Pancreas (tissue), 10 donors: ENCODE measurements at regions not wholly inside any gene's neighbourhood (a gene's known extent, or its start where the extent isn't known, plus 50 kb on each side); places are given as distances from the start of the nearest gene placed in this dataset.

Experiments
- ATAC-seq, 4 donors: fragments of 200-7000 bp; cut with Tn5 transposase; one replicate each; pipeline versions ENCODE4 v1.8.0 to v1.9.1; 2020; ENCODE audit warnings: mild to moderate bottlenecking in 4 of 4, moderate library complexity in 4 of 4
- DNase-seq, 6 donors: peaks; one replicate each; pipeline ENCODE4 v3.0.0-alpha.2; 2020
- FAIRE-seq: peaks from 2 replicates; lab custom pipeline; 2012; peaks lifted over from hg19 to GRCh38; lab: Jason Lieb, UNC
- H3K27ac ChIP-seq, 4 donors: fragments of 200-600 bp; sonication (generic); 1 replicate in 3 of 4; 2 replicates in 1 of 4; pipeline versions ENCODE4 v1.5.0 to v1.8.0; 2020
- H3K27me3 ChIP-seq, 4 donors: fragments of 200-600 bp; one replicate each; pipeline ENCODE4 v1.8.0; 2021
- H3K36me3 ChIP-seq, 3 donors: fragments of 200-600 bp; sonication (generic) in 1 of 3; one replicate each; pipeline versions ENCODE4 v1.5.0 to v1.8.0; 2020 to 2021
- H3K4me1 ChIP-seq, 3 donors: fragments of 200-600 bp; one replicate each; pipeline ENCODE4 v1.8.0; 2021
- H3K4me3 ChIP-seq, 4 donors: fragments of 200-600 bp; sonication (generic) in 2 of 4; one replicate each; pipeline versions ENCODE4 v1.5.0 to v1.8.0; 2020 to 2021
- H3K9me3 ChIP-seq, 4 donors: fragments of 200-600 bp; one replicate each; pipeline ENCODE4 v1.8.0; 2021
- CTCF ChIP-seq, 4 donors: fragments of 200-600 bp; sonication (generic) in 3 of 4; IDR thresholded peaks; one replicate each; pipeline versions ENCODE4 v1.5.0 to v1.8.0; 2021; ENCODE audit warnings: antibody characterized with exemption in 4 of 4
- WGBS, 2 donors: extraction: QIAGEN DNeasy Blood & Tissue Kit; methylation state at CpG; one replicate each; pipeline ENCODE4 v1.1.7; 2013; 5-methylcytosine and 5-hydroxymethylcytosine counted together
- intact Hi-C, 3 donors: fragments of 100-400 bp; cut with DNase I; formaldehyde crosslinking; loops; one replicate each; pipeline versions ENCODE4 v1.11.1 to v1.14.2; 2022
- donor health status: healthy with polysubstance abuse.
- donor health status: DM: no; HTN: no; CAD: no; lungs with moderate emphysema.
- donor health status: DM: no; HTN: no; CAD: no.
- donor health status: control.
- donor health status: control.
- donor health status: Bipolar disorder and iron deficiency.
- donor health status: DM: yes; HTN: yes; CAD: no.
- donor health status: DM: no; HTN: no; CAD: no.
- donor health status: DM: no; HTN: no; CAD: no.
- donor health status: DM: yes; HTN: yes; CAD: no.

- WGBS, 2 donors, result 43 to 54% methylated on average over 2 of the region's 2 CpGs
- intact Hi-C loops, result no loop called here
- FAIRE-seq (no peak), DNase-seq (no peak), ATAC-seq (no peak)
- Histone ChIP-seq H3K4me3 (no peak overlapping the region), H3K9me3 (no peaks in the 10 kb centered on the region), H3K36me3 (no peaks in the 10 kb centered on the region), H3K27ac (no peak overlapping the region), H3K4me1 (no peaks in the 10 kb centered on the region), H3K27me3 (no peaks in the 10 kb centered on the region)
- TF ChIP-seq CTCF (IDR thresholded peaks at IDR 0.05), result no peak
Measured at GRCh38 chr3:99319961-99320360, 318.4 kb upstream of the COL8A1 start.

GRCh38 chr3:99319450-99319849 lies 318.9 kb upstream of the COL8A1 start:
- no peak for TF ChIP-seq CTCF (IDR thresholded peaks at IDR 0.05)
- Histone ChIP-seq H3K27ac (no peak overlapping the region), H3K4me1 (no peaks in the 10 kb centered on the region), H3K36me3 (no peaks in the 10 kb centered on the region), H3K4me3 (no peak overlapping the region), H3K27me3 (no peaks in the 10 kb centered on the region), H3K9me3 (no peaks in the 10 kb centered on the region)
- WGBS, 2 donors, result 48 to 78% methylated on average over 1 of the region's 1 CpG
- DNase-seq (no peak), ATAC-seq (no peak), FAIRE-seq (no peak)
- intact Hi-C loops, result no loop called here

- H3K27me3 ChIP-seq, result no peaks in the 10 kb centered on the region
- no peak overlapping the region for H3K4me3 ChIP-seq
- intact Hi-C loops, result no loop called here
- no peak for ATAC-seq
- no peak overlapping the region for H3K27ac ChIP-seq
- TF ChIP-seq CTCF (IDR thresholded peaks at IDR 0.05), result no peak
- WGBS, 2 donors, result 40% methylated on average over 2 of the region's 2 CpGs
- DNase-seq, result no peak
- H3K9me3 ChIP-seq, result no peaks in the 10 kb centered on the region
- no peaks in the 10 kb centered on the region for H3K36me3 ChIP-seq
- H3K4me1 ChIP-seq, result no peaks in the 10 kb centered on the region
- no peak for FAIRE-seq
Measured at GRCh38 chr3:99317201-99317600, 321.2 kb upstream of the COL8A1 start.

GRCh38 chr3:99315896-99316295 lies 322.5 kb upstream of the COL8A1 start:
- H3K36me3 ChIP-seq, result no peaks in the 10 kb centered on the region
- no peak overlapping the region for H3K4me3 ChIP-seq
- ATAC-seq (no peak), FAIRE-seq (no peak), DNase-seq (no peak)
- H3K27ac ChIP-seq, result no peak overlapping the region
- WGBS, 2 donors, result 46 to 58% methylated on average over 3 of the region's 3 CpGs
- no peaks in the 10 kb centered on the region for H3K27me3 ChIP-seq
- TF ChIP-seq CTCF (IDR thresholded peaks at IDR 0.05), result no peak
- H3K4me1 ChIP-seq, result no peaks in the 10 kb centered on the region
- intact Hi-C loops, result no loop called here
- no peaks in the 10 kb centered on the region for H3K9me3 ChIP-seq

- intact Hi-C loops, result no loop called here
- H3K4me1 ChIP-seq, result no peaks in the 10 kb centered on the region
- DNase-seq (no peak), ATAC-seq (no peak), FAIRE-seq (no peak)
- H3K4me3 ChIP-seq, result no peak overlapping the region
- TF ChIP-seq CTCF (IDR thresholded peaks at IDR 0.05), result no peak
- no peaks in the 10 kb centered on the region for H3K9me3 ChIP-seq
- no peaks in the 10 kb centered on the region for H3K36me3 ChIP-seq
- H3K27me3 ChIP-seq, result no peaks in the 10 kb centered on the region
- H3K27ac ChIP-seq, result no peak overlapping the region
Measured at GRCh38 chr3:99313485-99313884, 324.9 kb upstream of the COL8A1 start.
